ENCODE measurements at regions not wholly inside any gene's neighbourhood (a gene's known extent, or its start where the extent isn't known, plus 50 kb on each side); places are given as distances from the start of the nearest gene placed in this dataset.
"Not testable (repeated sequence)": the region's sequence is repeated elsewhere in the genome, so short reads cannot be mapped to it uniquely, and the experiment has no call there.

- in situ Hi-C loops (cut with MboI; ENCODE audit: low pct_unique_long_range_greater_than_20kb, low sequenced_read_pairs, unreplicated experiment): not testable (repeated sequence)
These were observed 113.0 kb upstream of the PRSS12 start for GRCh38 chr4:118465831-118466230.

GRCh38 chr4:118474001-118474626 is 121.3 kb upstream of the PRSS12 start:
- in situ Hi-C loops (cut with MboI; ENCODE audit: low pct_unique_long_range_greater_than_20kb, low sequenced_read_pairs, unreplicated experiment); DNase-seq (ENCODE audit: low spot score): not testable (repeated sequence)

More at GRCh38 chr4:118465831-118466230, 113.0 kb upstream of the PRSS12 start:
- not testable (repeated sequence) for DNase-seq (ENCODE audit: low spot score)

DNA sequence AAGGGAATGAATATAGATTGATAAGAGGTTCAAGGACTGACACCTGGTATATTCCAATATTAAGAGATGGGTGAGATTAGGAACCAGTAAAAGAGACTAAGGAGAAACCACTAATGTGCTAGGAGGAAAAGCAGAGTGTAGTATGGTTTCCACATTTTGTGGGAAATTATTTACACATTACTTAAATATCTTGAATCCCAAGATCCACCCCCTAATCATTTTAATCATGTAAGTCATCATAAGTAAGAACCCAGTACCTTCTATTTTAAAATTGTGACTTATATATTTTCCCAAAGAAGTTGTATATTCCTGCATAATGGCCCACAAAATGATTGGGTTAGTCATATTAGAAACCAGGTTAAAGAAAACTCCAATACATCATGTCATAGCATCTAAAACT is 122.0 kb upstream of the PRSS12 start:
- DNase-seq (ENCODE audit: low spot score); in situ Hi-C loops (cut with MboI; ENCODE audit: low pct_unique_long_range_greater_than_20kb, low sequenced_read_pairs, unreplicated experiment): not testable (repeated sequence)

- in situ Hi-C loops (cut with MboI; ENCODE audit: low pct_unique_long_range_greater_than_20kb, low sequenced_read_pairs, unreplicated experiment); DNase-seq (ENCODE audit: low spot score): not testable (repeated sequence)
These were observed 123.1 kb upstream of the PRSS12 start for GRCh38 chr4:118475901-118476300.

- in situ Hi-C loops (cut with MboI; ENCODE audit: low pct_unique_long_range_greater_than_20kb, low sequenced_read_pairs, unreplicated experiment); DNase-seq (ENCODE audit: low spot score): not testable (repeated sequence)
These were observed 125.0 kb upstream of the PRSS12 start for GRCh38 chr4:118477826-118478225.

- DNase-seq (ENCODE audit: low spot score); in situ Hi-C loops (cut with MboI; ENCODE audit: low pct_unique_long_range_greater_than_20kb, low sequenced_read_pairs, unreplicated experiment): not testable (repeated sequence)
These were observed 133.1 kb upstream of the PRSS12 start for GRCh38 chr4:118485801-118486314.

- in situ Hi-C loops (cut with MboI; ENCODE audit: low pct_unique_long_range_greater_than_20kb, low sequenced_read_pairs, unreplicated experiment); DNase-seq (ENCODE audit: low spot score): not testable (repeated sequence)
These were observed 140.2 kb upstream of the PRSS12 start for GRCh38 chr4:118492963-118493362.

DNA sequence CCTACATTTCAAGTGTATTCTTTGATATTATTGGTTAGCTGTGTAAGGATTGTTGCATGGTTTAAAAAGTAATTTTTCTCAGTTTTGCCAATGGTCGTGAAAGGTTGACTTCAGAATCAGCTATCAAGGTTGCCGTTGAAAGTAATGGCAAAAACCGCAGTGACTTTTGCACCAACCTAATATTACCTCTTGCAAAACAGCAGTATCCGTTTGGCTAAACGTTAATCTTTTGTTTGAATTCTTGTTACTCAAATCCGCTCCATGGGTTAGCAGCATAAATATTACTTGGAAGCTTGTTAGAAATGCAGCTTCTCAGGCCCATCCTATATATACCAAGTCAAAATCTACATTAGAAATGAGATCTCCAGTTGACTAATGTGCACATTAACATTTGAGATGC is 141.6 kb upstream of the PRSS12 start:
- DNase-seq (ENCODE audit: low spot score); in situ Hi-C loops (cut with MboI; ENCODE audit: low pct_unique_long_range_greater_than_20kb, low sequenced_read_pairs, unreplicated experiment): not testable (repeated sequence)

DNA sequence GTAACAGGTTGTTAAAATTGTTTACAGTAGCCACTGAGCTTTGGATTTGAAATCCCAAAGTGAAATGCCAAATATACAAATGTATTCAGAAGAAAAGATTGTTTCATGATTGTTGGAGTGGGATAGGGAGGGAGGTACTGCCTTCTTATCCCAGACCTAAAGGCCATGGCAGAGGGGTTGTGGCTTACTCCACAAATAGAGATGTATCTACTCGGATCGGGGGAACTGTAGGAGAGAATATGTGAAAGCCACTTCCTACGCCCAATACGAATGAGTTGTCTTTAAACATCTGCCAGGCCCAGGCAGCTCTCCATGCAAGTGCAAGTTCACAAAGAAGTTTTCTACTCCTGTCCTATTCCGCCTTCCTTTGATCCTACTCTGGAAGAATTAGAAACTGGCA is 150.2 kb upstream of the PRSS12 start:
- DNase-seq (ENCODE audit: low spot score); in situ Hi-C loops (cut with MboI; ENCODE audit: low pct_unique_long_range_greater_than_20kb, low sequenced_read_pairs, unreplicated experiment): not testable (repeated sequence)

DNA sequence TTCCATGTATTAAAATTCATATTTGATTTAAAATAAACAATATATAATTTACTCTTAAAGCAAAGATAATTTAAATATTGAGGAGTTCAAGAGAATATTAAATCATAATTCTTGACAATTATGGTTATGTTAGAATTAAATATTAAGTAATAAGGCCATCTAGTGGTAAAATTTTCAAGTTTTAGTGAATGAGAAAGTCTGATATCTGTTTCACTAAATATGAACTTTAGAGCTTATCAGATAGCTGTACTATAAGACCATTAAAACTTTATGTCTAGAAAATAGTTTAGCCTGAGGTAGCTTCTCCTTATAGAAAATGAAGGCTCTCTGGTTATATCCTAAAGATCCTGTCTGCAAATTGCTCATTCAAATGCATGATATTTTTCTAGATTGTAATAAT is 152.1 kb upstream of the PRSS12 start:
- in situ Hi-C loops (cut with MboI; ENCODE audit: low pct_unique_long_range_greater_than_20kb, low sequenced_read_pairs, unreplicated experiment): not testable (repeated sequence)

DNA sequence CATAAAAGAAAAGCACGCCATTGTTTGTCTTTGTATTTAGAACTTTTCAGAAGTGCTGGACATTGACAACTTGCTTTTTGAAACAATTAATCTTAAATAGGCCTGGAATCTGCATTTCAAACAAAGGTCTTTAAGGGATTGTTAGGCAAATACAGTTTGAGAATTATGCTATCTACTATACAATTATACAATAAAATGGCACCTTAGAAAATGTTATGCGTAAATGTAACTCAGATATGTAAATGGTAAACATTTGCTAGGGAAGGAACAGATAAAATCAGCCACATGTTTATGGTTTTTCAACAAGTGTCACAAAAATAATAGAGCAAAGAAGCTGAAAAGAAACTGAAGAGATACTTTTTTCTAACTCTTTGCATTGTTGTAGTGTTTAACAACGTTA is 152.7 kb upstream of the PRSS12 start:
- in situ Hi-C loops (cut with MboI; ENCODE audit: low pct_unique_long_range_greater_than_20kb, low sequenced_read_pairs, unreplicated experiment); DNase-seq (ENCODE audit: low spot score): not testable (repeated sequence)

More for the DNA sequence above, 152.1 kb upstream of the PRSS12 start:
- not testable (repeated sequence) for DNase-seq (ENCODE audit: low spot score)

- in situ Hi-C loops (cut with MboI; ENCODE audit: low pct_unique_long_range_greater_than_20kb, low sequenced_read_pairs, unreplicated experiment); DNase-seq (ENCODE audit: low spot score): not testable (repeated sequence)
These were observed 160.1 kb upstream of the PRSS12 start for GRCh38 chr4:118512870-118513269.

GRCh38 chr4:118514332-118514731 is 161.5 kb upstream of the PRSS12 start:
- DNase-seq (ENCODE audit: low spot score); in situ Hi-C loops (cut with MboI; ENCODE audit: low pct_unique_long_range_greater_than_20kb, low sequenced_read_pairs, unreplicated experiment): not testable (repeated sequence)

- in situ Hi-C loops (cut with MboI; ENCODE audit: low pct_unique_long_range_greater_than_20kb, low sequenced_read_pairs, unreplicated experiment); DNase-seq (ENCODE audit: low spot score): not testable (repeated sequence)
These were observed 163.3 kb upstream of the PRSS12 start for GRCh38 chr4:118516107-118516506.

- DNase-seq (ENCODE audit: low spot score); in situ Hi-C loops (cut with MboI; ENCODE audit: low pct_unique_long_range_greater_than_20kb, low sequenced_read_pairs, unreplicated experiment): not testable (repeated sequence)
These were observed 155.1 kb upstream of the METTL14 start for GRCh38 chr4:118530107-118530506.

DNA sequence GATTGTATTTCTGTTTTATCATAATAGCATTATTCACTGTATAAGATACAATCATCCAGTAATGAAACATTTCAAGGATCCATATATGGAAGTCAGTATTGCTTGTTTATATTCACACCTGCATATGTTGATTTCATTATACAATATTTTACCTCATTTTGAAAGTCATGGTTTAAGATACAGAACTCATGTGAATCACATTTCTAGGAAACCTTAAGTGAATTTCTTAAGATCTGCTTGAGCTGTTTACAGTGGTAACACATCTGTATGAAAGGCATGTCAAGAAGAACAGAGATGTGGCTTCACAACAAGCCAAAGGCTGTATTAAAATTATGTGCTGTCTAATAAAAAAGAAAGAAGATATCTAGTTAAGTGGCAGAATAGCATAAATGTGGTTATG is 153.2 kb upstream of the METTL14 start:
- DNase-seq (ENCODE audit: low spot score); in situ Hi-C loops (cut with MboI; ENCODE audit: low pct_unique_long_range_greater_than_20kb, low sequenced_read_pairs, unreplicated experiment): not testable (repeated sequence)

GRCh38 chr4:118535788-118536187 is 149.4 kb upstream of the METTL14 start:
- DNase-seq (ENCODE audit: low spot score); in situ Hi-C loops (cut with MboI; ENCODE audit: low pct_unique_long_range_greater_than_20kb, low sequenced_read_pairs, unreplicated experiment): not testable (repeated sequence)
